Fibroblast of skin of abdomen (primary cell): ENCODE measurements at regions not wholly inside any gene's neighbourhood (a gene's known extent, or its start where the extent isn't known, plus 50 kb on each side); places are given as distances from the start of the nearest gene placed in this dataset.

Source experiments
- DNase-seq: peaks from one replicate; pipeline ENCODE4 v3.0.0-alpha.2; 2013

- DNase-seq = no peak
Observed at GRCh38 chr9:115740986-115741385, 412.6 kb upstream of the PAPPA start.

- DNase-seq = no peak
Observed at GRCh38 chr9:115743709-115744605, 409.6 kb upstream of the PAPPA start.

GRCh38 chr9:115746496-115746895 lies 407.1 kb upstream of the PAPPA start:
- peak; percentile 84 for DNase-seq

- no peak for DNase-seq
Observed at GRCh38 chr9:115747731-115748130, 405.9 kb upstream of the PAPPA start.

GRCh38 chr9:115756736-115757135 lies 396.9 kb upstream of the PAPPA start:
- no peak for DNase-seq

GRCh38 chr9:115757461-115757860 lies 396.1 kb upstream of the PAPPA start:
- no peak for DNase-seq

- DNase-seq = peak; percentile 48
Observed at GRCh38 chr9:115758441-115758840, 395.1 kb upstream of the PAPPA start.

GRCh38 chr9:115759426-115759825 lies 394.2 kb upstream of the PAPPA start:
- DNase-seq = no peak

- no peak for DNase-seq
Observed at GRCh38 chr9:115764645-115765044, 388.9 kb upstream of the PAPPA start.

- DNase-seq = no peak
Observed at GRCh38 chr9:115765060-115765459, 388.5 kb upstream of the PAPPA start.

- peak; percentile 14 for DNase-seq
Observed at GRCh38 chr9:115766370-115766955, 387.1 kb upstream of the PAPPA start.

- no peak for DNase-seq
Observed at GRCh38 chr9:115770521-115770920, 383.1 kb upstream of the PAPPA start.

- DNase-seq = peak; percentile 35
Observed at GRCh38 chr9:115775659-115776058, 377.9 kb upstream of the PAPPA start.

- DNase-seq = peak; percentile 68
Observed at GRCh38 chr9:115777610-115778009, 376.0 kb upstream of the PAPPA start.

GRCh38 chr9:115781070-115781736 lies 372.4 kb upstream of the PAPPA start:
- DNase-seq = no peak

GRCh38 chr9:115786321-115786720 lies 367.3 kb upstream of the PAPPA start:
- peak; percentile 56 for DNase-seq

GRCh38 chr9:115790520-115790919 lies 363.1 kb upstream of the PAPPA start:
- no peak for DNase-seq

GRCh38 chr9:115794921-115795475 lies 358.6 kb upstream of the PAPPA start:
- DNase-seq = peak; percentile 44

- DNase-seq = no peak
Observed at GRCh38 chr9:115799734-115800133, 353.9 kb upstream of the PAPPA start.

- DNase-seq = no peak
Observed at GRCh38 chr9:115804206-115804605, 349.4 kb upstream of the PAPPA start.

GRCh38 chr9:115808108-115808507 lies 345.5 kb upstream of the PAPPA start:
- no peak for DNase-seq

GRCh38 chr9:115808695-115809094 lies 344.9 kb upstream of the PAPPA start:
- no peak for DNase-seq

GRCh38 chr9:115810166-115810565 lies 343.4 kb upstream of the PAPPA start:
- DNase-seq = no peak
